ENCODE measurements at regions not wholly inside any gene's neighbourhood (a gene's known extent, or its start where the extent isn't known, plus 50 kb on each side); places are given as distances from the start of the nearest gene placed in this dataset.

GRCh38 chr1:224524679-224525078 is 90.1 kb upstream of the WDR26 start:
- Histone ChIP-seq H3K27me3 (replicated peaks; ENCODE audit: insufficient read depth) (no peaks in the 10 kb centered on the region), H3K27ac (no peak overlapping the region), H3K9me3 (no peaks in the 10 kb centered on the region), H3K4me3 (no peak overlapping the region), H3K4me1 (ENCODE audit: control insufficient read depth in 1 of 2, low read depth in 2 of 2) (no peaks in the 10 kb centered on the region), H3K36me3 (no peaks in the 10 kb centered on the region)
- no peak for TF ChIP-seq CTCF (IDR thresholded peaks at IDR 0.05)
- ATAC-seq (ENCODE audit: insufficient number of reproducible peaks, low FRiP score, low read depth), result no peak
- no peak for DNase-seq (ENCODE audit: low spot score)

- no peaks in the 10 kb centered on the region for H3K9me3 ChIP-seq
- DNase-seq (ENCODE audit: low spot score) (no peak), ATAC-seq (ENCODE audit: insufficient number of reproducible peaks, low FRiP score, low read depth) (no peak)
- no peak overlapping the region for H3K27ac ChIP-seq
- H3K36me3 ChIP-seq, result no peaks in the 10 kb centered on the region
- no peak for TF ChIP-seq CTCF (IDR thresholded peaks at IDR 0.05)
- no peak overlapping the region for H3K4me3 ChIP-seq
- H3K4me1 ChIP-seq (ENCODE audit: control insufficient read depth in 1 of 2, low read depth in 2 of 2), result no peaks in the 10 kb centered on the region
- no peaks in the 10 kb centered on the region for H3K27me3 ChIP-seq (replicated peaks; ENCODE audit: insufficient read depth)
Measured at GRCh38 chr1:224525411-224526040, 90.6 kb upstream of the CNIH3 start.

- Histone ChIP-seq H3K4me1 (ENCODE audit: control insufficient read depth in 1 of 2, low read depth in 2 of 2) (no peaks in the 10 kb centered on the region), H3K36me3 (no peaks in the 10 kb centered on the region), H3K27ac (no peak overlapping the region), H3K4me3 (no peak overlapping the region), H3K27me3 (replicated peaks; ENCODE audit: insufficient read depth) (no peaks in the 10 kb centered on the region), H3K9me3 (no peaks in the 10 kb centered on the region)
- no peak for ATAC-seq (ENCODE audit: insufficient number of reproducible peaks, low FRiP score, low read depth)
- no peak for TF ChIP-seq CTCF (IDR thresholded peaks at IDR 0.05)
- DNase-seq (ENCODE audit: low spot score), result no peak
Measured at GRCh38 chr1:224526771-224527170, 89.3 kb upstream of the CNIH3 start.

GRCh38 chr1:224528900-224529299 is 87.2 kb upstream of the CNIH3 start:
- no peak overlapping the region for H3K4me3 ChIP-seq
- no peak overlapping the region for H3K27ac ChIP-seq
- DNase-seq (ENCODE audit: low spot score) (no peak), ATAC-seq (ENCODE audit: insufficient number of reproducible peaks, low FRiP score, low read depth) (no peak)
- H3K27me3 ChIP-seq (replicated peaks; ENCODE audit: insufficient read depth), result no peaks in the 10 kb centered on the region
- no peaks in the 10 kb centered on the region for H3K36me3 ChIP-seq
- no peaks in the 10 kb centered on the region for H3K4me1 ChIP-seq (ENCODE audit: control insufficient read depth in 1 of 2, low read depth in 2 of 2)
- no peak for TF ChIP-seq CTCF (IDR thresholded peaks at IDR 0.05)
- no peaks in the 10 kb centered on the region for H3K9me3 ChIP-seq

- DNase-seq (ENCODE audit: low spot score) (no peak), ATAC-seq (ENCODE audit: insufficient number of reproducible peaks, low FRiP score, low read depth) (no peak)
- H3K36me3 ChIP-seq, result no peaks in the 10 kb centered on the region
- no peak for TF ChIP-seq CTCF (IDR thresholded peaks at IDR 0.05)
- H3K27me3 ChIP-seq (replicated peaks; ENCODE audit: insufficient read depth), result no peaks in the 10 kb centered on the region
- no peaks in the 10 kb centered on the region for H3K9me3 ChIP-seq
- H3K4me1 ChIP-seq (ENCODE audit: control insufficient read depth in 1 of 2, low read depth in 2 of 2), result no peaks in the 10 kb centered on the region
- no peak overlapping the region for H3K4me3 ChIP-seq
- no peak overlapping the region for H3K27ac ChIP-seq
Measured at GRCh38 chr1:224529844-224530243, 86.3 kb upstream of the CNIH3 start.
